ENCODE measurements at regions not wholly inside any gene's neighbourhood (a gene's known extent, or its start where the extent isn't known, plus 50 kb on each side); places are given as distances from the start of the nearest gene placed in this dataset.
A peak's percentile ranks its signal among the peaks of the same experiment; 100 is the strongest.

DNA sequence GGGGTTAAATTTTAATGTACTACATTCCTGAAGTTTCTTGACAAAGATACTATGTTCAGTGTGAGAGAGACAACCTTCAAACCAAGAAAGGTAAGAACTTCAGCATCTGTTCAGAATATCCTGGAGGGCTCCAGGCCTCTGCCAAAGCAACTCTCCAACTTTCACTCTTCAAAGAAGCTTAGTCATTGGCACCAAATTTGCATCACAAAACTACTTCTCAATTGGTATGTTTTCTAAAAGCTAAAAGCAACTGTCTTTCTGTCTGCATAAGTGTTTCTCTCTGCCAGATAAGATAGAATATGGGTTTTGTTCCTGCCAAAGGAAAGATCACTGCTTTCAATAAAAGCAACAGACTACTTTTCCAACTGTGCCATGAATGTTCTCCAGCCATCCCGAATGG is 187.4 kb downstream of the SUCLA2 start:
- Histone ChIP-seq H3K4ac (ENCODE audit: low read depth, low read length) (no peak overlapping the region), H3K9ac (ENCODE audit: extremely low read depth, insufficient read length, low read length) (no peak overlapping the region)

More for the DNA sequence above, 187.4 kb downstream of the SUCLA2 start:
- H3K9me3 ChIP-seq (ENCODE audit: control insufficient read depth, low read depth, low read length): no peaks in the 10 kb centered on the region
- H3K27me3 Mint-ChIP-seq (ENCODE audit: low read depth): no peaks in the 10 kb centered on the region
- H4K8ac ChIP-seq (replicated peaks; ENCODE audit: insufficient read length, low read depth, low read length): no peak overlapping the region
- peak overlapping the region; percentile 74 for H3K27ac ChIP-seq (ENCODE audit: insufficient read length, low read depth, low read length)
- WGBS (ENCODE audit: extremely low coverage, insufficient read length, low lambda C conversion rate): no CpG with 5 or more reads among the region's 1 CpG
- peaks cover 0 to 9% of the 10 kb centered on the region in 2 experiments; a peak in 3 of 5 replicates for H3K9me3 Mint-ChIP-seq
- peaks cover 0 to 9% (median 0%) of the 10 kb centered on the region in 3 experiments; a peak in 4 of 7 replicates for H3K36me3 Mint-ChIP-seq (ENCODE audit: insufficient read depth in 1 of 3, low read depth in 3 of 3)
- H3K79me1 ChIP-seq (ENCODE audit: insufficient read depth, low read depth, low read length, poor library complexity, severe bottlenecking): no peaks in the 10 kb centered on the region
- H3K23ac ChIP-seq (ENCODE audit: insufficient read length, low read depth, low read length): no peak overlapping the region
- DNase-seq: no peak
- peaks cover 49 to 61% of the 10 kb centered on the region in 2 experiments for H3K4me1 Mint-ChIP-seq
- no peaks in the 10 kb centered on the region for H4K20me1 ChIP-seq (ENCODE audit: control insufficient read depth, insufficient read depth, insufficient read length)
- H4K5ac ChIP-seq (ENCODE audit: insufficient read length, low read depth, low read length): no peak overlapping the region
- H2AK5ac ChIP-seq (ENCODE audit: insufficient read length, low read length): no peak overlapping the region
- no peak overlapping the region for H3K14ac ChIP-seq (ENCODE audit: insufficient read depth, low read length)
- H3K56ac ChIP-seq (ENCODE audit: insufficient read length, low read depth, low read length): no peak overlapping the region
- TF ChIP-seq, protein P1, sequence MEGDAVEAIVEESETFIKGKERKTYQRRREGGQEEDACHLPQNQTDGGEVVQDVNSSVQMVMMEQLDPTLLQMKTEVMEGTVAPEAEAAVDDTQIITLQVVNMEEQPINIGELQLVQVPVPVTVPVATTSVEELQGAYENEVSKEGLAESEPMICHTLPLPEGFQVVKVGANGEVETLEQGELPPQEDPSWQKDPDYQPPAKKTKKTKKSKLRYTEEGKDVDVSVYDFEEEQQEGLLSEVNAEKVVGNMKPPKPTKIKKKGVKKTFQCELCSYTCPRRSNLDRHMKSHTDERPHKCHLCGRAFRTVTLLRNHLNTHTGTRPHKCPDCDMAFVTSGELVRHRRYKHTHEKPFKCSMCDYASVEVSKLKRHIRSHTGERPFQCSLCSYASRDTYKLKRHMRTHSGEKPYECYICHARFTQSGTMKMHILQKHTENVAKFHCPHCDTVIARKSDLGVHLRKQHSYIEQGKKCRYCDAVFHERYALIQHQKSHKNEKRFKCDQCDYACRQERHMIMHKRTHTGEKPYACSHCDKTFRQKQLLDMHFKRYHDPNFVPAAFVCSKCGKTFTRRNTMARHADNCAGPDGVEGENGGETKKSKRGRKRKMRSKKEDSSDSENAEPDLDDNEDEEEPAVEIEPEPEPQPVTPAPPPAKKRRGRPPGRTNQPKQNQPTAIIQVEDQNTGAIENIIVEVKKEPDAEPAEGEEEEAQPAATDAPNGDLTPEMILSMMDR (conservative IDR thresholded peaks at IDR 0.05): no peak
- H3K79me2 ChIP-seq (ENCODE audit: insufficient read depth, low read length): no peaks in the 10 kb centered on the region
- H2AFZ ChIP-seq (ENCODE audit: low read length): no peak overlapping the region
- no peak overlapping the region for H3K18ac ChIP-seq (ENCODE audit: insufficient read length, low read depth, low read length)
- H3K27ac Mint-ChIP-seq: peak overlapping the region in 2 of 3 experiments; percentile 5 to 46; a peak in 4 of 7 replicates
- no peaks in the 10 kb centered on the region for H3K23me2 ChIP-seq (ENCODE audit: insufficient read length, low read depth, low read length, poor library complexity, severe bottlenecking)
- no peak overlapping the region for H3K4me3 Mint-ChIP-seq
- H3K4me1 ChIP-seq (ENCODE audit: insufficient read depth, low read length): peaks cover 11% of the 10 kb centered on the region; the same call in 1 of the 2 replicates
- H3K27me3 ChIP-seq (ENCODE audit: insufficient read depth, low read length): no peaks in the 10 kb centered on the region
- H2BK15ac ChIP-seq (ENCODE audit: low read depth, low read length): no peak overlapping the region
- H2BK5ac ChIP-seq (ENCODE audit: insufficient read length, low read length): no peak overlapping the region
- H3K4me2 ChIP-seq (ENCODE audit: insufficient read depth, insufficient read length, low read length): peak overlapping the region; percentile 21
- H2BK20ac ChIP-seq (ENCODE audit: low read depth, low read length, poor library complexity, severe bottlenecking): peak overlapping the region; percentile 62
- H2BK12ac ChIP-seq (ENCODE audit: insufficient read length, low read depth, low read length): no peak overlapping the region
- no peak overlapping the region for H4K91ac ChIP-seq (ENCODE audit: insufficient read length, low read depth, low read length)
- no peak overlapping the region for H2BK120ac ChIP-seq (ENCODE audit: low read depth, low read length, poor library complexity, severe bottlenecking)
- no peak overlapping the region for H3T11ph ChIP-seq (ENCODE audit: low read length)

Measured in H9 (cell line).